ENCODE measurements at regions not wholly inside any gene's neighbourhood (a gene's known extent, or its start where the extent isn't known, plus 50 kb on each side); places are given as distances from the start of the nearest gene placed in this dataset.
"Not testable (repeated sequence)": the region's sequence is repeated elsewhere in the genome, so short reads cannot be mapped to it uniquely, and the experiment has no call there.

DNA sequence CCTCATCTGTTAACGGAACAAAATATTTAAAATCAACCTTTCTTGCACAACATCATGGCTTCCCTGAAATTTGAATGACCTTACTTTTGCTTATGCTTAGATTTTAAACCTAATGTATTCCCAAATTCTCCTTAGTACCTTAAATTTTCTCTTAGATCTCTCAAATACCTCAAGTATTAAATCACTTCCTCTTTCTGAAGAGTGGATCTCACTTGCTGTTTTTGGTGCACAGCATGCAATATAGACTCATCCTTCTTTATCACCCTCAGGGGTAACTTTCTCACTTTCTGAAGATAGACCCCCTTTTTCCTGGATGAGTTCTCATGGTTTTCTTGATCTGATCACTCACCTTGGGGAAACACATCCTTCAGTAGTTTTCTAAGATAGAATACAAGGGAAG, 871.7 kb downstream of the DACH1 start:
- DNase-seq (ENCODE audit: low spot score) = no peak

DNA sequence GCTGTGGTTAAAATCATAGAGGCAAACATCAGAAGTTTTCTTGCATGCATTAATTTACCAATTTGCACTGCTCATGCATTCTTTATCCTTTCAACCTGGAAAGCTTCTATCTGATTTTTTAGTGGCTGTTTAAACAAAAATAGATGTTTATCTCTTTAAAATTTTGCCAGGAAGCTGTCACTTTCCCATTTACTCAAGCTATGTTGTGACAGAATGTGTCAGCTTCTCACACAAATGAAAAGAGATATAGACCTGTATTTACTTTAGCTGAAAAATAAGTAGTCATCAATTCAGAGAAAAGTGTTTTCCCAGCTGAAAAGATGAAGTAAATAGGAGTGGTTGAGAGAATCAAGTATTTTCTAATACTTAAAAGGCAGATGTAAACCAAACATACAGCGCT, 872.8 kb downstream of the DACH1 start:
- DNase-seq (ENCODE audit: low spot score) = no peak

- DNase-seq (ENCODE audit: low spot score) = no peak
Observed at GRCh38 chr13:70987043-70987442, 878.8 kb upstream of the KLHL1 start.

- DNase-seq (ENCODE audit: low spot score) = no peak
Observed at GRCh38 chr13:70985371-70985770, 877.1 kb upstream of the KLHL1 start.

DNA sequence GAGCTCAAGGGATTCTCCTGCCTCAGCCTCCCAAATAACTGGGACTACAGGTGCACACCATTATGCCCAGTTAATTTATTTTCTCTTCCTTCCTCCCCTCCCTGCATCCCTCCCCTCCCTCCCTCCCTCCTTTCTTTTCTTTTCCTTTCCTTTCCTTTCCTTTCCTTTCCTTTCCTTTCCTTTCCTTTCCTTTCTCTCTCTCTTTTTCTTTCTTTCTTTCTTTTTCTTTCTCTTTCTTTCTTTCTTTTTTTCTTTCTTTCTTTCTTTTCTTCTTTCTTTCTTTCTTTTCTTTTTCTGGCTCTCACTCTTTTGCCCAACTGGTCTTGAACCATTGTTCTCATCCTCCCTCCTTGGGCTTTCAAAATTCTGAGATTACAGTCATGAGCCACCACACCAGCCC, 873.0 kb upstream of the KLHL1 start:
- not testable (repeated sequence) for DNase-seq (ENCODE audit: low spot score)

GRCh38 chr13:70969321-70969720, 861.1 kb upstream of the KLHL1 start:
- DNase-seq (ENCODE audit: low spot score) = no peak

DNA sequence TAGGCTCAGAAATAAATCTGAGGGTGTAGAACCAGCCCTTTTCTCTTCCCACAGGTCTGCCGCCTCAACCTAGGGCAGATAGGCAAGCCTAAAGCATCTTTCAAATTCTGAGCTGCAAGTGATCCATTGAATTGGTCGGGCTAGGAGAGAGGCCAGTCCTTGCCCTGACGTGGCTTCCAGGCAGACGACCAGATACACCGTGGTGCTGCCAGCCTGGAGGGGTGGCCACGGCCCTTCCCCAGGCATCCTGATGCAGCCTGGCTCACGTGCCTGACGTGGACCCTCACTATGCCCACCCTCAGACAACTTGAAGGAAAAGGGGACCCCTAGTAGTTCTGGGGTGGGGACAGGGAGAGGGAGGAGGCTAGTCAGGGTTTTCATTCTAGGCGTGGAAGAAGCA, 859.3 kb upstream of the KLHL1 start:
- DNase-seq (ENCODE audit: low spot score) = no peak

GRCh38 chr13:70964874-70965273, 856.6 kb upstream of the KLHL1 start:
- DNase-seq (ENCODE audit: low spot score) = no peak

GRCh38 chr13:70964124-70964523, 855.9 kb upstream of the KLHL1 start:
- DNase-seq (ENCODE audit: low spot score) = peak; percentile 7

- peak; percentile 22 for DNase-seq (ENCODE audit: low spot score)
Observed at GRCh38 chr13:70960841-70961443, 852.7 kb upstream of the KLHL1 start.

GRCh38 chr13:70959035-70959775, 851.0 kb upstream of the KLHL1 start:
- no peak for DNase-seq (ENCODE audit: low spot score)

DNA sequence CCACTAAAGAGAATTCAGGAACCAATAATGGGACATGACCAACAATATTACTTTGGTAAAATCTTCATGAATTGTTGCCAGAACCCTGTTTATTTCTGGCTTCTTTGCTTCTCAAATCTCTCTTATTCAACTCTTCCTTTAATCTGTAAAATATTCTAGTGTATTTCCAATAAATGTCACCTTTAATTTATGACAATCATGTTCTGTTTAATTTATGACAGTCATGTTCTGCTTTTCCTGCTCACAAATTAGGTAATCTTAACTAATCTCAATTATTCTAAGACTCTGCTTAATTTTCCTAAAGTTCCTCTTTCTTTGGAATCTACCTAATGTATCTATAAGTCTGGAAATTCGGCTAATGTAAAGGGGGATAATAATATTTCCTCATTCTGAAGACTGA, 847.6 kb upstream of the KLHL1 start:
- DNase-seq (ENCODE audit: low spot score) = no peak

- peak; percentile 3 for DNase-seq (ENCODE audit: low spot score)
Observed at GRCh38 chr13:70950664-70951063, 842.4 kb upstream of the KLHL1 start.

DNA sequence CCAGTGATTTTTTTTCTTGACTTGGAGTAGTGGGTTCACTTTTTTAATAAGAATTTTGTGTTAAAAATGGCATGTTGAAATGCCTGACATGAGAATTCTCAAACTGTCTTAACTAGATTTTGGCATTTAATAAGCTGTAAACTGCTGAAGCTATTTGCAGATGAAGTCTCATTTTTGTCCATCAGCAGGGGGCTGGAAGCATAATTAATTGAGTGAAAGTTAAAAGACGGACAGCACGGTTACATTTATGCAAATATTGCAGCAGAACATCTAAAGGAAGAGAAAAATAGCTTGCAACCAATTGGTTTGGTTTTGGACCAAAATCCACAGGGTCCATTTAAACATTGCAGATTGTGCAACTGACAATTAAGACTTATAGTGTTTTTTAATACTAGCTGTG, 837.3 kb upstream of the KLHL1 start:
- DNase-seq (ENCODE audit: low spot score) = no peak

DNA sequence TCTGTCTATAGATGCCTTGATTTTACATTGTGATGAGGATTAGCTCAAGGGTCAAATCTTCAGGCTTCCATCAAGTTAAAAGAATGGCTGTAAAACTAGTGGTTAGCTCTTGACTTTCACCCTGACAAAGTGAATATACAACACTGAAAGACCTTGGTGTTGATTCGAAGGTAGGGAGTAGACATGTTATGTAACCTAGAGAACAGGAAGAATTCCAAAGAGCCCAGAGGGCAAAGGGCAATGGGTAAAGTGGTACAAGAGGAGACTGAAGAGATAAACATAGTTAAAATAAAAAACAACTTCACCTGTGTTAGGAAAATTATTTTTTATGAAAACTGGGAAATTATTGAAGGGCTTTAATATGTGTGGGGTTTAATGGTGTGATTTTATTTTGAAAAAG, 833.2 kb upstream of the KLHL1 start:
- DNase-seq (ENCODE audit: low spot score) = no peak

- DNase-seq (ENCODE audit: low spot score) = no peak
Observed at GRCh38 chr13:70938462-70938861, 830.2 kb upstream of the KLHL1 start.

DNA sequence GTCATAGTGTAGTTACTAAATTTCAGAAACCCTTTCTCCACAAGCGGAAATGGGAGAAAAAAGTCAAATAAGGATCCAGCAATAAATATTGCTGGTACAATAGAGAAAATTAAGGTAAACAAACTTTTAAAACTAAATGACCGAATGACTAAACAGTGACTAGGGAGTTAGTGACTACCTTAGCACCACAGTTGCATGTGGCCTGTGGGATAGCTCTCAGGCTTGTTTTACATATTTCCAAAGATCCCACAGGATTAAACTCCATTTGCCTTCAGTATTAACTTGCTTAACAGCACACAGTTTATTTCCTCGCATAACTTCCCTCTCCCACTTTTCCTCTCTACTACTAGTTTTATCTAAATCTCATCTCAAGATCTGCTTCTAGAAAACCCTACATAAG, 824.3 kb upstream of the KLHL1 start:
- DNase-seq (ENCODE audit: low spot score) = no peak

DNA sequence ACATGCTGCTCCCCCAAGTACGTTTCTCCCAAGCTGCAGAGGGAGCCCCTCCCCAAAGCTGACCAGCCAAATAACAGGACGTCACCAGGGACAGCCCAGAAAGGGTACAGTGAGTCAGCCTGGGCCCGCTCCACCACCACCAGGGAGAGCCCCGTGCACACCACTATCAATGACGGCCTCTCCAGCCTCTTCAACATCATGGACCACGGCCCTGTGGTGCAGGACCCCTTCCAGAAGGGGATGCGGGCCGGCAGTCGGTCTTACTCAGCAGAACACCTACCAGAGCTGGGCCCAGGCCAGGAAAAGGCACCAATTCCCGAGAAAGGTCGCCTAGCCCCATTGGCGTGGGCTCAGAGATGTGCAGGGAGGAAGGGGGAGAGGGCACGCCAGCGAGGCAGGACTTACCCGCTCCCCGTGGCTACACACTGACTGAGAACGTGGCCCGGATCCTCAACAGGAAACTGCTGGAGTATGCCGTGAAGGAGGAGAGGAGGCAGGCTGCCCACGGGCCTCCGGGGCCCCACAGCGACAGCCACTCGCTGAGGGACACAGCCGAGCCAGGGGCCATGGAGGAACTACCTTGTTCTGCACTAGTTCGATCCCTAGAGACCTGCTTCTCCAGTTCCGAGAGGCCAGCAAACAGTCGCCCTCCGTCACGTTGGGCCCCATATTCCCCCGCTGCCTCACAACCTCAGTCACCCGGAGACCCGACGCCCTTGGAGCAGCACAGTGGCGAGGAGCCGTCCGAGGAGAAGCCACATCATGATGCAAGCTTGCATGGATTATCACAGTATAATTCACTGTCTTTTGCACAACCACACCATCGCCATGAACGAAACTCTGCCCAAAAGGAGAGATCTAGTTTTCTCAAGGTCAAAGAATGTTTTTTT, 815.9 kb upstream of the KLHL1 start:
- DNase-seq (ENCODE audit: low spot score) = no peak

DNA sequence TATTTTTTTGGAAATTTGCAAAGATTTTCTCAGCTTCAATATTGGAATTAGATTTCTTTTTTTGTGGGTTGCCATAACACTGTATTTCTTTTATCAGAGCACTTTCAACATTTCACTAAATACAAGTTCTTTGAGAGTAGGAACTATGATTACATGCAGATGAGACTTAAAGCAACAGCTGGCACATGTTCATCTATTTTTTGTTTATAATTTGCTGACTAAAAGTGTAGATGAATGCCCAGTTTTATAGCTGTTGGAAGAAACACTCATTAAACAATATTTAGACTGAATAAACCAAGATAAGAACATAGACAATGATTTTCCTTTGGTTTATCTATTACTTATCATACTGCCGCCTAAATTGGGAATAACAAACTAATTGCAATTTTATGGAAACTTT, 803.0 kb upstream of the KLHL1 start:
- no peak for DNase-seq (ENCODE audit: low spot score)

- DNase-seq (ENCODE audit: low spot score) = no peak
Observed at GRCh38 chr13:70908795-70909194, 800.5 kb upstream of the KLHL1 start.

GRCh38 chr13:70905035-70905434, 796.8 kb upstream of the KLHL1 start:
- no peak for DNase-seq (ENCODE audit: low spot score)

DNA sequence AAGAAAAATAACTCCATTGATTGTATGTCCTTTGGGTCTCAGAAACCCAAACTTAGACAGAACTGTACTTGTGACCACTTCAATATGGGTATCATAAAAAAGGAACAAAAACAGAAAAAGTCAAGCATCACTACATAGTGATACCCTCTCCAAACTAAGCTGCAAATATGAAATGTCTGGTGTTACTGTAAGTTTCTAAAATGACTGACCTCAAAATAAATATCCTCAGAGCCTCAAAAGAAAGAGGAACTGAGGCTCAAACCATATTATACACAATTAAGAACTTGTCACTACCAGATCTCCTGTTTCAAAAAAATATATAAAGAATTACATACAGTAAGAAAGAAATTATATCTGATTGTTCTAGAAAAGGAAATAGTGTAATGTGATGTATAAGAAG, 787.9 kb upstream of the KLHL1 start:
- DNase-seq (ENCODE audit: low spot score) = no peak

DNA sequence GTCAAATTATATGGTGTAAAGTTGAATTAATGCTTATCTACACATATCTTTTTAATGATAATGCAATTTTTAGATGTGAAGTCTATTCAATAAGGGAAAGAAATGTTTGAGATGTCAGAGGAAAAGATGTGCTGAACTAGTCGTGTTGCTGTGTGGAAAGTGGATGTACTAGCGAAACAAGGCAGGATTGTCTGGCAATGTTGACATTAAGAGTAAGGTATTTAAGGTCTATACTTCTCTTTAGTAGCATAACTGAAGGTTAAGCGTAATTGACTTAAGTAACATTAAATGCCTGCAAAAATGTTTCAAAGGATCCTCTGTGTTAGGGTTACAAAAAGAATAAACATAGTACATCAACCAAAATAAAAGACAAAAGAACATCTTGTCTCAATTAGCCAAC, 787.3 kb upstream of the KLHL1 start:
- no peak for DNase-seq (ENCODE audit: low spot score)

Data from kidney capillary endothelial cell (primary cell).